IMR-90 (cell line): ENCODE measurements at regions not wholly inside any gene's neighbourhood (a gene's known extent, or its start where the extent isn't known, plus 50 kb on each side); places are given as distances from the start of the nearest gene placed in this dataset.

Experiments used
- ATAC-seq: fragments of 200-7000 bp; cut with Tn5 transposase; 2 replicates; pipeline ENCODE4 v1.9.1; 2020; ENCODE audit warnings: low read depth, mild to moderate bottlenecking, moderate library complexity
- BruUV-seq: library from RNA; stranded (reverse); fragments of 400-500 nt; replicated peaks from 2 replicates; lab custom pipeline; 2021; lab: Mats Ljungman, UMichigan
- CTCF ChIA-PET: fragments of 300-600 bp; formaldehyde crosslinking; extraction: SDS; loops from one replicate; lab custom pipeline; 2021; ENCODE audit warnings: antibody characterized with exemption; lab: Yijun Ruan, JAX
- POLR2A ChIA-PET: fragments of 300-600 bp; sonication (Branson Sonifier 250); formaldehyde crosslinking; loops from one replicate; lab custom pipeline; 2022; ENCODE audit warnings: antibody characterized with exemption; ENCODE audit not compliant: unreplicated experiment; lab: Charles Lee
- DNase-seq: peaks from one replicate; pipeline ENCODE4 v3.0.0; 2013
- H2AFZ ChIP-seq: replicated peaks from 2 replicates; pipeline ENCODE3; 2013; ENCODE audit warnings: low read length, mild to moderate bottlenecking; ENCODE audit not compliant: poor library complexity
- H2AK5ac ChIP-seq: 2 replicates; pipeline ENCODE4 v1.6.1; 2013; ENCODE audit warnings: low read depth, low read length, inconsistent platforms
- H2AK9ac ChIP-seq: replicated peaks from 2 replicates; pipeline ENCODE3; 2013; ENCODE audit warnings: mild to moderate bottlenecking, low read depth, low read length, moderate library complexity; ENCODE audit not compliant: poor library complexity
- H2BK120ac ChIP-seq: 2 replicates; pipeline ENCODE4 v1.6.1; 2013; ENCODE audit warnings: low read depth, low read length, inconsistent platforms
- H2BK15ac ChIP-seq: 3 replicates; pipeline ENCODE4 v1.6.1; 2013; ENCODE audit warnings: low read depth, low read length, inconsistent platforms
- H2BK20ac ChIP-seq: 2 replicates; pipeline ENCODE4 v1.6.1; 2013; ENCODE audit warnings: low read depth, mild to moderate bottlenecking, inconsistent platforms, low read length, moderate library complexity
- H2BK5ac ChIP-seq: 2 replicates; pipeline ENCODE4 v1.6.1; 2013; ENCODE audit warnings: mild to moderate bottlenecking, low read depth, low read length, inconsistent platforms; ENCODE audit not compliant: poor library complexity, severe bottlenecking
- H3K14ac ChIP-seq: replicated peaks from 2 replicates; pipeline ENCODE4 v1.6.1; 2013; ENCODE audit warnings: low read depth, low read length, inconsistent platforms
- H3K18ac ChIP-seq: 2 replicates; pipeline ENCODE4 v1.6.1; 2013; ENCODE audit warnings: low read depth, low read length, control low read depth
- H3K23ac ChIP-seq: 2 replicates; pipeline ENCODE4 v1.6.1; 2013; ENCODE audit warnings: low read depth, low read length, inconsistent platforms
- H3K27ac ChIP-seq: 2 replicates; pipeline ENCODE4 v1.5.1; 2013; ENCODE audit warnings: mild to moderate bottlenecking, control low read depth, low read length; ENCODE audit not compliant: insufficient read depth
- H3K27me3 ChIP-seq: 2 replicates; pipeline ENCODE4 v1.6.1; 2013; ENCODE audit warnings: low read length; ENCODE audit not compliant: control insufficient read depth, insufficient read depth
- H3K36me3 ChIP-seq: 2 replicates; pipeline ENCODE4 v1.6.1; 2013; ENCODE audit warnings: low read length, mixed read lengths; ENCODE audit not compliant: control insufficient read depth, insufficient read depth
- H3K4ac ChIP-seq: 2 replicates; pipeline ENCODE4 v1.6.1; 2013; ENCODE audit warnings: low read depth, low read length, inconsistent platforms
- H3K4me1 ChIP-seq: 2 replicates; pipeline ENCODE4 v1.6.1; 2013; ENCODE audit warnings: low read length, mixed read lengths; ENCODE audit not compliant: control insufficient read depth, insufficient read depth
- H3K4me2 ChIP-seq: 2 replicates; pipeline ENCODE4 v1.6.1; 2013; ENCODE audit warnings: low read depth, mild to moderate bottlenecking, control low read depth, low read length, moderate library complexity
- H3K4me3 ChIP-seq: 2 replicates; pipeline ENCODE4 v1.5.1; 2013; ENCODE audit warnings: low read depth, mild to moderate bottlenecking, control low read depth, low read length, moderate library complexity; ENCODE audit not compliant: insufficient read depth
- H3K56ac ChIP-seq: 2 replicates; pipeline ENCODE4 v1.6.1; 2013; ENCODE audit warnings: low read length, inconsistent platforms; ENCODE audit not compliant: insufficient read depth; ENCODE audit errors: extremely low read depth
- H3K79me1 ChIP-seq, 2 experiments: 2 replicates each; pipeline ENCODE4 v1.6.1; 2013; ENCODE audit warnings: low read length in 2 of 2, inconsistent platforms in 1 of 2, low read depth in 1 of 2
- H3K9ac ChIP-seq: 2 replicates; pipeline ENCODE4 v1.6.1; 2013; ENCODE audit warnings: low read depth, low read length, control low read depth
- H3K9me1 ChIP-seq: 2 replicates; pipeline ENCODE4 v1.6.1; 2013; ENCODE audit warnings: low read length, inconsistent platforms; ENCODE audit not compliant: insufficient read depth
- H3K9me3 ChIP-seq: 2 replicates; pipeline ENCODE4 v1.6.1; 2013; ENCODE audit warnings: low read length; ENCODE audit not compliant: control insufficient read depth, insufficient read depth
- H4K20me1 ChIP-seq: 2 replicates; pipeline ENCODE4 v1.6.1; 2013; ENCODE audit warnings: low read length, inconsistent platforms; ENCODE audit not compliant: insufficient read depth
- H4K5ac ChIP-seq: 2 replicates; pipeline ENCODE4 v1.6.1; 2013; ENCODE audit warnings: mild to moderate bottlenecking, low read depth, low read length, control low read depth
- H4K8ac ChIP-seq, 2 experiments: 2 replicates each; pipeline ENCODE4 v1.6.1; 2013; ENCODE audit warnings: low read depth in 2 of 2, low read length in 2 of 2, control low read depth in 1 of 2, inconsistent platforms in 1 of 2
- H4K91ac ChIP-seq: 2 replicates; pipeline ENCODE4 v1.6.1; 2013; ENCODE audit warnings: low read depth, low read length, inconsistent platforms; ENCODE audit not compliant: insufficient read depth
- SMC3 ChIP-seq: fragments of 150-350 bp; IDR thresholded peaks from 2 replicates; pipeline ENCODE4 v1.6.1; 2016; ENCODE audit warnings: low read depth, mild to moderate bottlenecking, antibody characterized with exemption, low read length, moderate library complexity
- WGBS, 2 experiments: methylation state at CpG; one replicate each; pipeline versions ENCODE4 v1.1.5 to v1.1.7; 2013; ENCODE audit warnings: missing lambda C conversion rate in 2 of 2; ENCODE audit not compliant: insufficient read length in 1 of 2; ENCODE audit errors: extremely low coverage in 2 of 2; 5-methylcytosine and 5-hydroxymethylcytosine counted together
- dilution Hi-C: fragments of 300-500 bp; cut with HindIII; formaldehyde crosslinking; loops from one replicate; pipeline ENCODE4 v1.14.3; 2018; ENCODE audit warnings: low sequenced_read_pairs; ENCODE audit not compliant: unreplicated experiment
- in situ Hi-C: fragments of 300-500 bp; cut with MboI; formaldehyde crosslinking; loops from 3 replicates; pipeline ENCODE4 v1.14.3; 2019; ENCODE audit warnings: low sequenced_read_pairs, inconsistent platforms, mixed read lengths
- intact Hi-C: fragments of 100-400 bp; cut with micrococcal nuclease; formaldehyde crosslinking; loops from 2 replicates; pipeline ENCODE4 v1.10.0; 2022

DNA sequence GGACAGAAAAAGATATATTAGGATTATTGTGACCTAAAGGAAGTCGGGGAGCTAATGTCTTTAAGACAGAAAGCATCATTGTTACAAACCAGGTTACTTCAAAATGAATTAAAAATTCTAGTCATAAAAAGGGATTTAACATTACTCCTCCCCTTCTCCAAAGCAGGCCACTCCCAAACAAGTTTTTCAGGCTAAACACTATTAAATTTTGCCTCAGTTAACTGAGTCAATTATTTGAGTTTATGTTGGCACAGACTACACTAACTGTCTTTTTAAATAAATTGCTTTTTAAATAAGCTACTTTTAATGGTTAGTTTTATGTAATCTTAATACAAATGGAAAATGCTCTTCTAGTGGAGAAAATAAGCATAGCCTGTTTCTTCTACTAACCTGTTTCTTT lies 395.0 kb upstream of the DUSP10 start:
- Histone ChIP-seq H3K23ac (no peak overlapping the region), H2BK120ac (no peak overlapping the region), H2AK5ac (no peak overlapping the region), H4K8ac (no peak overlapping the region), H4K91ac (no peak overlapping the region), H3K4me2 (no peak overlapping the region), H3K4me3 (no peak overlapping the region), H2AFZ (no peak overlapping the region), H2AK9ac (no peak overlapping the region), H3K4me1 (no peaks in the 10 kb centered on the region), H3K79me1 (no peaks in the 10 kb centered on the region), H4K20me1 (no peaks in the 10 kb centered on the region), H3K36me3 (no peaks in the 10 kb centered on the region), H2BK15ac (no peak overlapping the region), H3K9me1 (no peaks in the 10 kb centered on the region), H3K9me3 (peaks cover 2% of the 10 kb centered on the region; the same call in 1 of the 2 replicates), H4K5ac (no peak overlapping the region), H3K4ac (no peak overlapping the region), H2BK20ac (no peak overlapping the region), H2BK5ac (no peak overlapping the region), H3K56ac (no peak overlapping the region), H3K27me3 (no peaks in the 10 kb centered on the region), H3K9ac (no peak overlapping the region), H3K14ac (no peak overlapping the region), H3K18ac (no peak overlapping the region), H3K27ac (no peak overlapping the region)
- ChIA-PET CTCF (interaction anchor here (0.5 kb wide), 2 partner anchors 31 to 565 kb away, joined by 3 read pairs; no protein-coding TSS in a partner anchor), POLR2A (no interaction called here)
- no peak for DNase-seq
- intact Hi-C loops (no loop called here), in situ Hi-C loops (no loop called here), dilution Hi-C loops (no loop called here)
- no peak for ATAC-seq
- WGBS, 2 experiments, result no CpG with 5 or more reads among the region's 1 CpG
- no peak for TF ChIP-seq SMC3
- BruUV-seq, result no TSS peak
